ENCODE measurements at regions not wholly inside any gene's neighbourhood (a gene's known extent, or its start where the extent isn't known, plus 50 kb on each side); places are given as distances from the start of the nearest gene placed in this dataset.

DNA sequence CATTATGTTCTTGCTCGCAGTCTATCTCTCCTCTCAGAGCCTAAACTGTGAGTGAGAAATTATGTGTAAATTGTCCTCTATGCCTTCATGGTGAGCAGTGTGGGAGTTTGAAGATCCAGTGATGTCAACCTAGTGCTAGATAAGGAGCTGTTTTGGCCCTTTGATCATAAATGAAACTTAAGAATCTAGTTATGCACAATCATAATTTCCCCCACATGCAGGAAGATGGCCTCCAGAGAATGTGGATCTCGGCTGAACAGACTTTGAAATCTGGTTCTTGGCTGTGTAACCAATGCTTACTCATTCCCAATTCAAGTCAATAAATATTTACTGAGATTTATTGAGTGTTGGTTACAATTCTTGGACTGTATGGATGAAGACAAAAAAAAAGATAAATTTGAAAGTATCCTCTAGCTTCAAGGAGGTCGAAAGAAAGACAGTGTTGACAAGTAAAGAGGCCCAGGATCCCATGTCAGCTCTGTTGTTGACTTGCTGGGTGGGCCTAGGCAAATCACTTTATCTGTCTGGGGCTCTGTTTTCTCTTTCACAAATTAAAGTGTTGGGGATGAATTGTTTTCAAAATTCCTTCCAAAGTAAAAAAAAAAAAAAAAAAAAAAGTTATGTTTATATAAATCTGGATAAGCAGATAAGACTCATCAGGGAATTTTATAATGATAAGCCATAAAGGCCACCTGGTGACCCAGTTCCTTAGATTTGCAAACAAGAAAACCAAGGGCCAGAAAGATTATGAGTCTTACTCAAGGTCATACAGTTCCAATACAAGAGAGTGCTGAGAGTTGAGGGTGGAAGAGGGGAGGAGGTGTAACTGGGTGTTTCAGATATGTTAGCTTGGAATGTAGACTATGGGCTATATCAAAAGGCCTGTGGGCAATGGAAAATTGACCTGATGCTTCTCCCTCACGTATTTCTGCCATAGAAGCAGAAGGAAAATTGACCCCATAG, 969.9 kb downstream of the KCNMA1 start:
- DNase-seq (ENCODE audit: low read depth in 3 of 3, low spot score in 2 of 3): no peak

DNA sequence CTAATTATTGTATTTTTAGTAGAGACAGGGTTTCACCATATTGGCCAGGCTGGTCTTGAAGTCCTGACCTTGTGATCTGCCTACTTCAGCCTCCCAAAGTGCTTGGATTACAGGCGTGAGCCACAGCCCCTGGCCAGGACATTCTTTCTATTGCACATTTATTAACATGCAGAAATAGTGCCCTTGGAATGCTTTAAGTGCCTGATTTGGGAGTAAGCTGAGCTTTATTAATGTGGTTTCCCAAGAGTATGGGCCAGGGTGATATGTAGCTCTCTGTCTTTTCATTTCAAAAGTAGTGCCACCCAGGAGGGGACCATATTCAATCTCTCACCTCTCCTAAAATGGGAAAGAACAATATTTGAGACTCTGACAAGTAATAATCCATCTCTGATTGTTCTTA, 970.7 kb downstream of the KCNMA1 start:
- DNase-seq (ENCODE audit: low read depth in 3 of 3, low spot score in 2 of 3): no peak

DNA sequence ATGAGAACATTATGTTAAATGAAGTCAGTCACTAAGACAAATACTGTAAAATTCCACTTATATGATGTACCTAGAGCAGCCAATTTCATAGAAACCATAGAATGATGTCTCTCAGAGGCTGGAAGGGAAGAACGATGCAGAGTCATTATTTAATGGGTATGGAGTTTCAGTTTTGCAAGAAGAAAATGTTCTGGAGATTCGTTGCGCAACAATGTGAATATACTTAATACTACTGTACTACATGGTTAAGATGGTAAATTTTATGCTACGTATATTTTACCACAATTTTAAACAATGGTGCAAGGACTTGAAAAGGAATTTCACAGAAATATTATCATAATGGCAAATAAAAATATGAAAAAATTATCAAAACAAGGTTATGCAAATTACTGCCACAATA, 972.6 kb downstream of the KCNMA1 start:
- DNase-seq (ENCODE audit: low read depth in 3 of 3, low spot score in 2 of 3): no peak

DNA sequence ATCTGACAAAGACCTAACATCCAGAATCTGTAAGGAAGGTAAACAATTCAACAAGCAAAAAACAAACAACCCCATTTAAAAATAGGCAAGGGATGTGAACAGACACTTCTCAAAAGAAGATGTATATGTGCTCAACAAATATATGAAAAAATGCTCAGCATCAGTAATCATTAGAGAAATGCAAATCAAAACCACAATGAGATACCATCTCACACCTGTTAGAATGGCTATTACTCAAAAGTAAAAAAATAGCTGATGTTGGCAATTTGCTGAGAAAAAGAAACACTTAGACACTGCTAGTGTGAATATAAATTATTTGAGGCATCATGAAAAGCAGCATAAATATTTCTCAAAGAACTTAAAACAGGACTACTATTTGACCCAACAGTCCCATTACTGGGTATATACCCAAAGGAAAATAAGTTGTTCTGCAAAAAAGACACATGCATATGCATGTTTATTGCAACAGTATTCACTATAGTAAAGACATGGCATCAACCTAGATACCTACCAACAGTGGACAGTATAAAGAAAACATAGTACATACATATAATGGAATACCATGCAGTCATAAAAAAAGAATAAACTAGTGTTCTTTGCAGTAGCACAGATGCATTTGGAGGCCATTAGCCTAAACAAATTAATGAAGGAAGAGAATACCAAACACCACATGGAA, 980.1 kb downstream of the KCNMA1 start:
- no peak for DNase-seq (ENCODE audit: low read depth in 3 of 3, low spot score in 2 of 3)

DNA sequence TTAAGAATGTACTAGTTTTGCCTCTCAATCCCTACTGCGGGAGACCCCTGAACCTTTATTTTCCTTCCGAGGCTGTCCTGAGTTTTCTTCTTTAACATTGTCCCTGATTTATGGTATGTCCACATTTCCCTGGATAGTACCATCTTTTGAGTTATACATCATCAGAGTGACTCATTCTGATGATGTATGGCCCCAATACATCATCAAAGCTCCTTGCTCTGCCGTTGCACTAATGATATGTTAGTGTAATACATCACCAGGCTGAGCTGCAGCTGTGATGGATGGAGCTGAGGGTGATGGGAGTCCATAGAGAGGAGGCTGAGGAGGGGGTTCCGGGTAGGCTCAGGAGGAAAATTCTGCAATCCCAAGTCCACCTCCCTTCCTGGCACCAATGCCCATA, 986.5 kb downstream of the KCNMA1 start:
- DNase-seq (ENCODE audit: low read depth in 3 of 3, low spot score in 2 of 3): no peak

DNA sequence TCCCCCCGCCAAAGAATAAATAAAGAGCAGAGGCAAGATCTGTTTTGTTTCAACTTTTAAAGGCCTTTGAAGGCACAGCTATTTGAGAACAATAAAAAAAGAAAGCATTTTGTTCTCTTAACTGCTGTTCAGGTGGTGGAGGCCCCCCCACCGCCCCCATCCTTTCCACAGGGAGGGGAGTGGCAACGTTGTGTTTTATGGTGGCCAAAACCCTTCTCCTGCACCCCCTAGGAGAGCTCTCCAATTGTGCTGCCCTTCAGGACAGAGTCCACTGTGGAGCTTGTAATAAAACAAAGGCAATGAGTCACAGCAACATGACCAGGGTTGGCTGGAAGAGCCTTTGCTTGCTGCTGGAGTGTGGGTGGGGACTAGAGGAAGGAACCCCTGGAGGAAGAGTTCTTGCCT, 987.9 kb downstream of the KCNMA1 start:
- no peak for DNase-seq (ENCODE audit: low read depth in 3 of 3, low spot score in 2 of 3)

DNA sequence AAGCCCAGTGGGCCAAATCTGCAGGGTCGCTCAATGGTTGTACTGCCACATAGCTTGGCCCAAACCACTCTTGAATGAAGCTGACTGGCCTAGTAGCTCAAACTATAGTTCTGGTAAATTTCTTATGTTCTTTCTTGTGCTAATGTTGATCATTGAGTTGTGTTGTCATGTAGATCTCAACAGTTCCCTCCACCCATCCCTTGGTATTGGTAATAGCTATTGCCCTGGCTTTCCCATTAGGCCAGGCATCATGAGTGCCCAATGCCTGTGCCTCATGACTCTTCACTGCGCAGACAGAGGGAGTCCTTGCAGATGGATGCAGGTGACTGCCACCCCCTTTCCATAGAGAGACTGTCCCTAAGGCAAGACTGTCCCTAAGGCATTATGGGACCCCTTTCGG, 988.4 kb downstream of the KCNMA1 start:
- no peak for DNase-seq (ENCODE audit: low read depth in 3 of 3, low spot score in 2 of 3)

DNA sequence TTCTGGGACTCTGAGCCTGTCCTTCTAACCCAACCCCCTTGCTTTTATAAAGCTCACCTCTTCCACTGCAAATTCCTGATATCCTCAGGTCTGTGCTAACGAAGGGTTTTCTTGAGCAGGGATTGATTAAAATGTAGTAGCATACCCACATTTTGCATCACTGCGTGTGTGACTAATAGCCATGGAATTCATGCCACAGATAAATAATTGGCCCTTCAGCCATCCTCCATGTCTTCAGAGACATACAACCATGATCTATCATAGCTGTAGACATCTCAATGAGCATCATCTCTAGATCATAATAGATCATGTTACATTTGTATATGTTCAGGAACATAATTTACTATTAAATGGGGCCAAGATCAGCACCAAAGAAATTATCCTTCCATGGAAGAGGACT, 990.3 kb downstream of the KCNMA1 start:
- no peak for DNase-seq (ENCODE audit: low read depth in 3 of 3, low spot score in 2 of 3)

DNA sequence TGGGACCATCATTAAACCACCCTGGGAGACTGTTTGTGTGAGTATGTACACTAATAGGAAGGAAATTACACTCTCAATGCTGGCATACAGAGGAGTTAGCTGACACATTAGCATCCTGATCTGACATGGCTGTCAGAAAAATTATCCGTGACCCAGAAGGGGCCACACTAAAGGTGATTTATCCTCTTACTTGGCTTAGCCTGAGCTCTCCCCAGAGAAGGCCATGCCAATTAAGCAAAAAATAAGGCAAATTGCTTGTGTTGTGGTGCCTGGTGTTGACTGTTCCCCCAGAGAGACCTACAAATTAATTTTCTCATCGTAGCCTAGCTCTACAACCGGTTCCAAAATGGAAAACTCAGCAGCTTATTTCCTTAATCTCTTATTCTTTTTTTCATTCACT, 992.3 kb downstream of the KCNMA1 start:
- no peak for DNase-seq (ENCODE audit: low read depth in 3 of 3, low spot score in 2 of 3)

DNA sequence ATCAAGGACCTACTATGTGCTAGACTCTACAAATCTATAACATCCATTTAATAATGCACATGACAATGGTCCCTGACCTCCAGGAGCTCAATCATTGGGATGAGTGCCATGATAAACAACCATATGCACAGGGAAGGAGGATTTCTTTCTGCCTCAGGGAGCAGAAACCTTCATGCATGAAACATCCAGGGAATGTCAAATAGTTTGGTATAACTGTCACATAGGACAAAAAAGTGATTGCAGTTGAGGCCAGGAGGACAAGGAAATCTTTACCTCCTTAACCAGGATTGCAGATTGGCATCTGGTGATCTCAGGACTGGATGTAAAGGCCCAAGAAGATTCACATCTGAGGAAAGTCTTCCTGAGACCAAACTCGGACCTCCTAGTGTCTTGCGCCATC, 993.1 kb downstream of the KCNMA1 start:
- DNase-seq (ENCODE audit: low read depth in 3 of 3, low spot score in 2 of 3): no peak

DNA sequence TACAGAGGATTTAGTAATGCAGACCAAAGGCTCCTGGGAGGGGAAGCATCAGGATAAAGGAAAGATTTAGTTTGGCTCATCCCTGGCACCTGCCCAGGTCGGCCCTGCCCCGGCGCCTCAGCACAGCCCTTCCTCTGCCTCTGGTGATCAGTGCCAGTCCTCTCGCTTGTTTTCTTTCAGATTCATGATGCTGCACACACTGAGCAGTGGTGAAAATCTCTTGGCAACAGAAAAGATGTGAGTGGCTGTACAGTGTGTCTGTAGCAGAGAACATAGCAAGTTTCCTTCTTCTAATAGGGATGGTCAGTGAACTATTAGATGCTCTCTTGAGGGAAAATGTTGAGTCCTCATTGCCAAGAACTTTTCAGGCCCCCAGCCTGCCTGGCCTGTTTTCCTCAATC, 994.1 kb downstream of the KCNMA1 start:
- no peak for DNase-seq (ENCODE audit: low read depth in 3 of 3, low spot score in 2 of 3)

DNA sequence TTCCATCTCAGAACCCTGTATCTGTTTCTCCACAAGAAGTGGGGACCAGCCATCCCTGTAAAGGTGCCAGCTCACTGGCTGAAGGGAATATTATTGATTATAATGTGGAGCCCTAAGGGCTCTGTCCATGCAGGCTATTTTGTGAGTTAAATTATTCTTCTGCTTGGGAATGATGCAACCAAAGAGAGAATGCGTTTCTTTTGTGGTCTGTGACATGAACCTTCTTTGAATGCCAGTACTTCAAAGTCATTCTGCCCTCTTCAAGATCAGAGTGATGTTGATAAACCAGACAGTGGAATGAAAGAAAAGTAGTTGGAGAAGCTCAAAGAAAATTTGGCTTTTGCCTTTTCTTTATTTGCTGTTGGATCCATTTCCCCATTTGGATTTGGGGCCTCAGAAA, 995.2 kb downstream of the KCNMA1 start:
- no peak for DNase-seq (ENCODE audit: low read depth in 3 of 3, low spot score in 2 of 3)

DNA sequence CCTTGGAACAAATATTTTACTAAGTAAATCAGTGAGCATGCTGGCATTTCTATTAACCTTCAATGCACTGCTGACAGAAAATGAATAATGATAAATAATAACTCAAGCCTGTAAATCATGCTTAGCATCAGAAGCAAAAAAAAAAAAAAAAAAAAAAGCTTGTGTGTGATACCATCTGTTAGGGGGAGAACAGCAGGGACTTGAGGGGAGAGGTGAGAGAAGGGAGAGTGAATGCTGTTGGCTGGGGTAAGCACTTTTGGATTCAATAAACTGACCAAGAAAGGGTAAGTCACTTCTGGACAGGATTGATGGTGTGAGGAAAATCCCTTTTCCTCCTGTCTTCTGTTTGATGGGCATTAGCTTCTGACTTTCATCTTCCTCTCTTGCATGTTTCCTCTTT, 996.4 kb downstream of the KCNMA1 start:
- no peak for DNase-seq (ENCODE audit: low read depth in 3 of 3, low spot score in 2 of 3)

DNA sequence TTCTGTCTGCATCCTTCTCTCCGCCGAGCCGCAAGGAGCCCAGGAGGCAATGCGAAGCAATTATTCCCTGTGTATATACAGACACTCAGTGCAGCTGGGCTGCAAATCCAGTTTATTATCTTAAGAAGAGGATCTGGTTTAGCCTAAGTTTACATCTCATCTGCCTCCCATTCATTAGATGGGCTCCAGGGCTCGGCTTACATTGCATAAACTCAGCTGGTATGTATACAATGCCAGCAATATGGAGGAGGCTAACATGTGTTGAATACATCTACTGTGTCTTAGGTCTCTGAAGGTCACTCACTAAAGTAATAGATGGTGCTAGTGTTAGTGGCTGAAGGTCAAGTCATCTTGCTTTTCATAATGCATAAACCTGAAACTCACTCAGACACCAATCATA, 996.8 kb downstream of the KCNMA1 start:
- no peak for DNase-seq (ENCODE audit: low read depth in 3 of 3, low spot score in 2 of 3)

DNA sequence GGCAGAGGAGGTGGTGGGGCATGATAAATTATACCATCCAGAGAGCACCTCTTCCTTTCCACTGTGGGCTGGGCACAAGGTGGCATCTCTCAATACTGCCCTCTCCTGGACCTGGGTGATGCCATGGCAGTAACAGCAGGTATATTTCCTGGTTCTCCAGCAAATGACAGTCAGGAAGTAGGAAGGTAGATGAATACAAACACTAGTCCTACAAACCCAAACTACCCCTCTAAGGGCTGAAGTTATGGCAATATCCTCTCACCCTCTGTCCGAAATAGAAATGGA, 1004.9 kb downstream of the KCNMA1 start:
- no peak for DNase-seq (ENCODE audit: low read depth in 3 of 3, low spot score in 2 of 3)

DNA sequence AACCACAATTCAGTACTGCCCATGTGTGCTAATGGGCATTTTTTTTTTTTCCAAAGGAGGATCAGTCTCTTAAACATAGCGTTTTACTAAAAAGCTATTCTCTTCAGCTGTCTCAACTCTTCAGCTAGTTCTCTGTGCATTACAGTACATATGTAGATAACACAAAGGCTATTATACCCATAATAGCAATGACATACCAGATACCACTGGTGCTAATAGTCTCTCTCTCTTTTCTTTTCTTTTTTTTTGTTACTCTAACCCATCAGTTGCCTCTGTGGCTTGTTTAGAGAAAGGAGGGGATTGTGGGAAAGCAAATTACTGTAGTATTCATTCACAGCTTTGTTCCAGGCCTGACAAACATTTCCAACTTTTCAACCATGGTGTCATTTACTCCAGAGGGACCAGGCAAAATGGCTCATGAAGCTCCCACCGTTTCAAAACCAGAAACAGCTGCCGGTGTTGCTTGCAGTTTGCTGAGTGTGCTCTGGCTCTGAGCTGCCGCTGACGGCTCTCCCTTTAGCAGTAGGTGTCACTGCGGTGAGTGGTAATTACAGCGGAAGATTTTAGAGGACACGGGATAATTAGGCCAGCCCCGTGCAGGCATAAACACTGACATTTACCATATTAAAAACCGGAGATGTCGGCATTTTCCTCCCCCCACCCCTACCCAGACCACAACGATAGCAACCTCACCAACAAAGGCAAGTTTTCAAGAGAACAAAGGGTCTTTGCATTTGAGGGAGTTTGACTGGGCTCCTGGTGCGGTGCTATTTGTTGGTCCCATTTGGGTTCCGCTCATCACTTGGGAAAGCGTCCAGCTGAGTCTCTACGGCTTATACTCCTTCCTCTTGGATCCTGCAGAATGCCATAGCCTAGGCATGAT, 1005.5 kb downstream of the KCNMA1 start:
- no peak for DNase-seq (ENCODE audit: low read depth in 3 of 3, low spot score in 2 of 3)

DNA sequence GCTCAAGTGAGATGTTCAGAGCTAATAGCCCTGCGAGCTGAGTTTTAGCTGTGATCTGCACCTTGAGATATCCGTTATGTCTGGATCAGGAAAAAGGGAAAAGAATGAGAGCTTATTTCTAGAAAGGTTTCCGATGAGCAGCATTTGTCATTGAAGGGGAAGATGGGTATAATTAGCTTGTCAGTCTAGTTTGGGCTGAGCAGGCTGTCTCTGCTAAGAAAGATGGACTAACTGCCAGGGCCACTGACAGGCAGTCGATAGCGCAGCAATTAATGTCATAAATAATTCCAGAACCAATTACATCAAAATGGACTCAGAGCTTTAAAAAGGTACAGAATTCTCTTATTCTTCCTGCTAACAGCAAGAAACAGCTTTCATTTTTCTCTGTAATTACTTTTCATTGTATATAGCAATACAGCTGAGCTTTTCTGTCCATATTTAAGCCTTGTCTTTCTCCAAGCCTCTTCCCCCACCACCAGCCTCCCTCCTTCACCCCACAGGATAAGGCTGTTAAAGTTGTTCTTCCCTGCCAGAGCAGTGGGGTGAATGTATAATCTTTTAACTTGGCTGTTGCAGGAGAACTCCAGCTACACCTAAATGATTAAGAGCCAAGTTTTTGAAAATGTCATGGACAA, 1006.5 kb downstream of the KCNMA1 start:
- DNase-seq (ENCODE audit: low read depth in 3 of 3, low spot score in 2 of 3): no peak

DNA sequence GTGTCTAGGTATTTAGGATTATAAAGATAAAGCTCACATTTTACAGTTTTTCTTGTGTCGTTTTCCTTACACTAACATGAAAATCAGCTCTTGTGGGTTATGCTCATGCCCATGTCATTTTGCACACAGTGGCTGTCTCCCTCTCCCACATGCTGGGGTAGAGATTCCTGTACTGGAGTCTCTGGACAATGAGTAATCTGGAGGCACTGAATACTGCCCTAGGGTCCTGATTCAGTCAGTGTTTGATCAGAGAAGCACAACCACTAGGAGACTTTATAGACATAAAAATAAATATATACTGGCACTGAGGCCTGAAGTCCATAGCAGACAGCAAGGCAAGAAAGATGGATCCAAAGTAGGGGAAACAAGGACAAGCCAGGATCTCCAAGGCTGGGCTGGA, 1008.8 kb downstream of the KCNMA1 start:
- DNase-seq (ENCODE audit: low read depth in 3 of 3, low spot score in 2 of 3): no peak

DNA sequence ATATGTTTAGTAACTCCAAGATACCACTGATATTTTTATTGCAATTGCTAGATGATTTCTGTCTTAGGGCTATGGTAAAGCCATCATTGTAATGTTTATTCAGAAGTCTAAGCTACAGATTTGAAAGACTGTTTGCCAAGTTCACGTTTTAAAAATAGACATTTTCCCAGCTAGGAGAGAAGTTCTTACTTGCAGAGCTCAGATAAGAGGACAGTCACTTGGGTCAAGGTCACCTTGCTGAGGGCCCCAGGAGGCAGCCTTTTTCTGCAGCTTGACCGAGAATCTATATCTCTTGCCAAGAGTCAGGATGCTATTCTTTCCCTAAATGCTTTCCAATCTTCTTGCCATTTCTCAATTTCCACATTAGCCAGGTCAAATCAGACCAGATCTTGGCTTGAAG, 1011.2 kb downstream of the KCNMA1 start:
- DNase-seq (ENCODE audit: low read depth in 3 of 3, low spot score in 2 of 3): no peak

DNA sequence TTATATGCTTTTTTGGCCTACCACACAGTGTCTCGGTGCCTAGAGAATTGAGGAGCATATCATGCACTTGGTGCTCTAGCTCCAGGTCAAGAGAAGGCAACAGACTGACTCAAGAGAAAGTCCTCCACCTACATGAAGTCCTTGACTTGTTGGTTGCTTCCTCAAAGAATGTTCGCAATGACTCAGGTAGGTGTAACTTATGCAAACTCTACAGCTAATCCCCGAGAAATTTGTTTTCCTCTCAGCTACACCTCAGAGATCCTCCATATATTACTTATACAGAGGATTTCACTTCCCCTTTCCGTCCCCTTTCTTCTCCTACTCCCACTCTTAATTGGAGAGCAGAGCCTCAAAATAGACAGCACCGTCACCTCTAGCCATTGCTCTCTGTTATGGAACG, 1013.1 kb downstream of the KCNMA1 start:
- DNase-seq (ENCODE audit: low read depth in 3 of 3, low spot score in 2 of 3): no peak

Measured in right renal cortex interstitium (tissue), 3 donors.